ENCODE measurements at regions not wholly inside any gene's neighbourhood (a gene's known extent, or its start where the extent isn't known, plus 50 kb on each side); places are given as distances from the start of the nearest gene placed in this dataset.

- no peak for DNase-seq (ENCODE audit: low spot score)
- intact Hi-C loops (cut with DNase I) = no loop called here
Measured at GRCh38 chr7:33661430-33662160, 243.7 kb upstream of the BMPER start.

- intact Hi-C loops (cut with DNase I) = no loop called here
- DNase-seq (ENCODE audit: low spot score) = no peak
Measured at GRCh38 chr7:33666531-33666930, 238.8 kb upstream of the BMPER start.

GRCh38 chr7:33667196-33667595, 238.1 kb upstream of the BMPER start:
- intact Hi-C loops (cut with DNase I) = no loop called here
- no peak for DNase-seq (ENCODE audit: low spot score)

GRCh38 chr7:33669251-33669670, 236.1 kb upstream of the BMPER start:
- DNase-seq (ENCODE audit: low spot score) = no peak
- intact Hi-C loops (cut with DNase I) = no loop called here

GRCh38 chr7:33671531-33672262, 233.6 kb upstream of the BMPER start:
- intact Hi-C loops (cut with DNase I) = no loop called here
- no peak for DNase-seq (ENCODE audit: low spot score)

GRCh38 chr7:33673029-33673700, 232.2 kb upstream of the BMPER start:
- DNase-seq (ENCODE audit: low spot score) = no peak
- intact Hi-C loops (cut with DNase I) = no loop called here

GRCh38 chr7:33674804-33675411, 230.4 kb upstream of the BMPER start:
- no peak for DNase-seq (ENCODE audit: low spot score)

GRCh38 chr7:33677556-33677955, 227.8 kb upstream of the BMPER start:
- intact Hi-C loops (cut with DNase I) = no loop called here
- no peak for DNase-seq (ENCODE audit: low spot score)

More at GRCh38 chr7:33674804-33675411, 230.4 kb upstream of the BMPER start:
- intact Hi-C loops (cut with DNase I) = no loop called here

- DNase-seq (ENCODE audit: low spot score) = no peak
- intact Hi-C loops (cut with DNase I) = no loop called here
Measured at GRCh38 chr7:33678569-33679335, 226.6 kb upstream of the BMPER start.

- intact Hi-C loops (cut with DNase I) = no loop called here
- no peak for DNase-seq (ENCODE audit: low spot score)
Measured at GRCh38 chr7:33680682-33681081, 224.7 kb upstream of the BMPER start.

GRCh38 chr7:33685503-33685902, 219.8 kb upstream of the BMPER start:
- intact Hi-C loops (cut with DNase I) = no loop called here
- DNase-seq (ENCODE audit: low spot score) = no peak

- intact Hi-C loops (cut with DNase I) = no loop called here
- no peak for DNase-seq (ENCODE audit: low spot score)
Measured at GRCh38 chr7:33685981-33686683, 219.2 kb upstream of the BMPER start.

GRCh38 chr7:33687625-33688024, 217.7 kb upstream of the BMPER start:
- intact Hi-C loops (cut with DNase I) = no loop called here
- no peak for DNase-seq (ENCODE audit: low spot score)

- DNase-seq (ENCODE audit: low spot score) = no peak
- intact Hi-C loops (cut with DNase I) = no loop called here
Measured at GRCh38 chr7:33691180-33691579, 214.2 kb upstream of the BMPER start.

- intact Hi-C loops (cut with DNase I) = no loop called here
- DNase-seq (ENCODE audit: low spot score) = no peak
Measured at GRCh38 chr7:33692956-33693355, 212.4 kb upstream of the BMPER start.

GRCh38 chr7:33694006-33694405, 211.3 kb upstream of the BMPER start:
- no peak for DNase-seq (ENCODE audit: low spot score)
- intact Hi-C loops (cut with DNase I) = no loop called here

- DNase-seq (ENCODE audit: low spot score) = no peak
- intact Hi-C loops (cut with DNase I) = no loop called here
Measured at GRCh38 chr7:33697616-33698015, 207.7 kb upstream of the BMPER start.

- intact Hi-C loops (cut with DNase I) = no loop called here
- no peak for DNase-seq (ENCODE audit: low spot score)
Measured at GRCh38 chr7:33698041-33698440, 207.3 kb upstream of the BMPER start.

GRCh38 chr7:33698692-33699128, 206.6 kb upstream of the BMPER start:
- intact Hi-C loops (cut with DNase I) = no loop called here
- DNase-seq (ENCODE audit: low spot score) = no peak
